GM21526 (cell line): ENCODE measurements at regions not wholly inside any gene's neighbourhood (a gene's known extent, or its start where the extent isn't known, plus 50 kb on each side); places are given as distances from the start of the nearest gene placed in this dataset.
"Not testable (repeated sequence)": the region's sequence is repeated elsewhere in the genome, so short reads cannot be mapped to it uniquely, and the experiment has no call there.

ENCODE experiments used
- ATAC-seq: cut with Tn5 transposase; IDR thresholded peaks from one replicate; pipeline ENCODE4 v1.9.1; 2021; ENCODE audit warnings: moderate library complexity; ENCODE audit not compliant: unreplicated experiment, low FRiP score

GRCh38 chr6:74451953-74452352 lies 753.9 kb downstream of the COL12A1 start:
- ATAC-seq, result no peak

GRCh38 chr6:74448850-74449249 lies 752.8 kb downstream of the CD109 start:
- ATAC-seq, result no peak

- no peak for ATAC-seq
Measured at GRCh38 chr6:74447013-74447412, 751.0 kb downstream of the CD109 start.

- no peak for ATAC-seq
Measured at GRCh38 chr6:74439123-74439811, 743.3 kb downstream of the CD109 start.

GRCh38 chr6:74438395-74438794 lies 742.4 kb downstream of the CD109 start:
- ATAC-seq, result not testable (repeated sequence)

GRCh38 chr6:74434171-74434570 lies 738.2 kb downstream of the CD109 start:
- no peak for ATAC-seq

GRCh38 chr6:74431873-74432580 lies 736.0 kb downstream of the CD109 start:
- ATAC-seq, result no peak

GRCh38 chr6:74420221-74420620 lies 724.2 kb downstream of the CD109 start:
- no peak for ATAC-seq

- no peak for ATAC-seq
Measured at GRCh38 chr6:74415056-74415455, 719.1 kb downstream of the CD109 start.

GRCh38 chr6:74410630-74411029 lies 714.6 kb downstream of the CD109 start:
- no peak for ATAC-seq

GRCh38 chr6:74409447-74409846 lies 713.4 kb downstream of the CD109 start:
- no peak for ATAC-seq

- ATAC-seq, result no peak
Measured at GRCh38 chr6:74408844-74409243, 712.8 kb downstream of the CD109 start.

- ATAC-seq, result no peak
Measured at GRCh38 chr6:74404366-74404765, 708.4 kb downstream of the CD109 start.

GRCh38 chr6:74402781-74403180 lies 706.8 kb downstream of the CD109 start:
- no peak for ATAC-seq

- ATAC-seq, result not testable (repeated sequence)
Measured at GRCh38 chr6:74378437-74378836, 682.4 kb downstream of the CD109 start.

GRCh38 chr6:74369556-74369993 lies 673.6 kb downstream of the CD109 start:
- no peak for ATAC-seq

GRCh38 chr6:74368746-74369145 lies 672.7 kb downstream of the CD109 start:
- ATAC-seq, result no peak

- no peak for ATAC-seq
Measured at GRCh38 chr6:74366634-74367033, 670.6 kb downstream of the CD109 start.

- ATAC-seq, result no peak
Measured at GRCh38 chr6:74362391-74362790, 666.4 kb downstream of the CD109 start.

GRCh38 chr6:74357321-74357720 lies 661.3 kb downstream of the CD109 start:
- ATAC-seq, result no peak

GRCh38 chr6:74356391-74356790 lies 660.4 kb downstream of the CD109 start:
- no peak for ATAC-seq

- no peak for ATAC-seq
Measured at GRCh38 chr6:74346936-74347535, 651.0 kb downstream of the CD109 start.
